Renal cortex interstitium (tissue), 11 donors: ENCODE measurements at regions not wholly inside any gene's neighbourhood (a gene's known extent, or its start where the extent isn't known, plus 50 kb on each side); places are given as distances from the start of the nearest gene placed in this dataset.

ENCODE experiments used
- DNase-seq, 11 donors: peaks; one replicate each; pipeline ENCODE4 v3.0.0-alpha.2; 2013; ENCODE audit warnings: low read depth in 9 of 11, low spot score in 4 of 11; ENCODE audit errors: extremely low read depth in 1 of 11

GRCh38 chr13:67367399-67367798 is 137.3 kb upstream of the PCDH9 start:
- no peak for DNase-seq

- DNase-seq: no peak
These were observed 136.4 kb upstream of the PCDH9 start for GRCh38 chr13:67366533-67366932.

- no peak for DNase-seq
These were observed 125.8 kb upstream of the PCDH9 start for GRCh38 chr13:67355812-67356476.

GRCh38 chr13:67353941-67354340 is 123.8 kb upstream of the PCDH9 start:
- no peak for DNase-seq

GRCh38 chr13:67353031-67353430 is 122.9 kb upstream of the PCDH9 start:
- no peak for DNase-seq

GRCh38 chr13:67351909-67352308 is 121.8 kb upstream of the PCDH9 start:
- no peak for DNase-seq

GRCh38 chr13:67351114-67351513 is 121.0 kb upstream of the PCDH9 start:
- DNase-seq: no peak

- DNase-seq: peak in 6 of 11 donors; percentile 3 to 18 (median 10)
These were observed 113.6 kb upstream of the PCDH9 start for GRCh38 chr13:67343777-67344176.

- no peak for DNase-seq
These were observed 111.3 kb upstream of the PCDH9 start for GRCh38 chr13:67341406-67341805.

- no peak for DNase-seq
These were observed 100.0 kb upstream of the PCDH9 start for GRCh38 chr13:67330149-67330548.

- no peak for DNase-seq
These were observed 98.8 kb upstream of the PCDH9 start for GRCh38 chr13:67328895-67329294.

- no peak for DNase-seq
These were observed 88.7 kb upstream of the PCDH9 start for GRCh38 chr13:67318860-67319259.

- no peak for DNase-seq
These were observed 88.3 kb upstream of the PCDH9 start for GRCh38 chr13:67318398-67318797.

GRCh38 chr13:67314405-67314804 is 84.3 kb upstream of the PCDH9 start:
- no peak for DNase-seq

- DNase-seq: no peak
These were observed 78.1 kb upstream of the PCDH9 start for GRCh38 chr13:67308004-67308772.

- DNase-seq: no peak
These were observed 76.6 kb upstream of the PCDH9 start for GRCh38 chr13:67306742-67307141.

- no peak for DNase-seq
These were observed 73.7 kb upstream of the PCDH9 start for GRCh38 chr13:67303661-67304333.

GRCh38 chr13:67299751-67300150 is 69.6 kb upstream of the PCDH9 start:
- no peak for DNase-seq

GRCh38 chr13:67299072-67299635 is 69.0 kb upstream of the PCDH9 start:
- no peak for DNase-seq

GRCh38 chr13:67298297-67298696 is 68.2 kb upstream of the PCDH9 start:
- DNase-seq: no peak
